KOPT-K1 (cell line): ENCODE measurements at regions not wholly inside any gene's neighbourhood (a gene's known extent, or its start where the extent isn't known, plus 50 kb on each side); places are given as distances from the start of the nearest gene placed in this dataset.

Experiments used
- H3K27ac ChIP-seq: fragments of 200-600 bp; sonication (generic); 2 replicates; pipeline ENCODE4 v1.5.1; 2016; ENCODE audit warnings: antibody characterized with exemption, mild to moderate bottlenecking, low read depth, low read length; ENCODE audit not compliant: poor library complexity, severe bottlenecking
- H3K36me3 ChIP-seq: fragments of 200-600 bp; sonication (generic); 2 replicates; pipeline ENCODE4 v1.5.1; 2017; ENCODE audit warnings: antibody characterized with exemption, mild to moderate bottlenecking, low read length, moderate library complexity; ENCODE audit not compliant: insufficient read depth
- H3K9me3 ChIP-seq: fragments of 200-600 bp; sonication (generic); 2 replicates; pipeline ENCODE4 v1.5.1; 2017; ENCODE audit warnings: antibody characterized with exemption, low read length, mild to moderate bottlenecking; ENCODE audit not compliant: insufficient read depth, poor library complexity, severe bottlenecking

DNA sequence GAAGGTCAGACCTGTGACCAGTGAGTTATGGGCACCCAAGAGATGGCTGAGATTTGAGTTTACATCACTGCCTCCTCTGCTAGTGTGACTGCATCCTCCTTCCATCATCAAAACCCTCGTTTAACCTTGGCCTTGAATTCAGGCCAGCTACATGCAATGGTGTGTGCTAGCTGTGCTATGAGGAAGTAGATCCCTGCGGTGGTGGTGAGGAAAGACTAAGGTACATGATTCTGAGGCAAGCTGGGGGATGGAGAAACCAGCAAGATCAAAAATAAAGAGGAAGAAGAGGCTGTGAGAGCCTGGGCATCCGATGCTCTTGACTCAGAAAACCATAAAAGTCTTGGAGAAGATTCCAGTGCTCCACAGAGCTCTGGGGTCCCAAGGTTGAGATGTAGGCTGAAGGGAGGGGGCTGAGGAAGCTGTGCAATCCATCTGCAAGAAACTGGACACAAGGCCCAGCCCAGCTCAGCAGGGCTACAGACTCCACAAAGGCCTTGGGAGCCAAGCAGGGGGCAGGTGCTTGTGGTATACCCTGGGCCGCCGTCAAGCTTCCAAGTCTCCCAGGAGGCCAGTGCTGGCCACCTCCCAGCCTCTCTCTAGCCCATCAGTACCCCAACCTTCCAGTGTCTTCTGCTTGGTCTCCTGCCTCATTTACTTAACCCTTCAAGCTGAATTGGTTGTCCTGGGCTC, 774.8 kb downstream of the VRK1 start:
- Histone ChIP-seq H3K9me3 (peaks cover 11% of the 10 kb centered on the region), H3K27ac (no peak overlapping the region), H3K36me3 (no peaks in the 10 kb centered on the region)

DNA sequence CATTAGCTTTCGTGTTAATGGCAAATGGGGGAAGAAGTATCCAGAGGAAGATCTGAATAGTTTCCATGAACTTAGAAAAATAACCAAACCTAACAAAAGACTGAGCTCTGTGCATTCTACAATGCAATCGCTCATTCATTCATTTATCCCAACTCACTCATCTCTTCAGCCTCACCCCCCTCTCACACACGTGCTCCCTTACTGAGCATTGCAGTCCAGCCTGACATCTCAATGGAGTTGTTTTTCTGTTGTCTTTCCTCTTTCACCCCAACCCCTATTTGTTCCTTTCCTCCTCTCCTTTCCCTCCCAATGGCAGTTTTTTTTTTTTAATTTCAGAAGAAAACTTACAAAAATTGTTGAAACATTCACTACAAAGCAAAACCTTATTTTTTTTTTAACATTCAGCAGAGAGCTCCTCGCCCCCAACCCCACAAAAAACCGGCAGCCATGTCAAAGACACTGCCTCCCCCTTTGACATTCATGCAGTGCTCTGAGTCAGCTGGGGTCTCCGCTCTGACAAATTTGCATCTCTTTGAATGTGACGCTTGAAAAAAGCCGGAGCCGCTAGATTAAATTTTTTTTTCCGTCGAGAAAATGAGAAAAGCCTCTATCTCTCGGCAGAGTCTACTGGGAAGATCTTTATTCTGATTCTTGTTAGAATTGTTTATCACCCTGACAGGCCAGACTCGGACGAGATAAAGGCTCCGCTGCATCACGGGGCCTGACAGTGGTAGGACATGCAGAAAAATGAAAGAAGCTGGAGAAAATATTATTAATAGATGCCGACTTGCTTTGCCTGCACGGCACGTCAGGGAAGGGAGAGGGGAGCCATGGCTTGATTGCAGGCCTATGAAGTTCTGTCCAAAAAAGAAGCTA, 775.6 kb downstream of the VRK1 start:
- Histone ChIP-seq H3K27ac (no peak overlapping the region), H3K9me3 (peaks cover 11% of the 10 kb centered on the region), H3K36me3 (no peaks in the 10 kb centered on the region)

DNA sequence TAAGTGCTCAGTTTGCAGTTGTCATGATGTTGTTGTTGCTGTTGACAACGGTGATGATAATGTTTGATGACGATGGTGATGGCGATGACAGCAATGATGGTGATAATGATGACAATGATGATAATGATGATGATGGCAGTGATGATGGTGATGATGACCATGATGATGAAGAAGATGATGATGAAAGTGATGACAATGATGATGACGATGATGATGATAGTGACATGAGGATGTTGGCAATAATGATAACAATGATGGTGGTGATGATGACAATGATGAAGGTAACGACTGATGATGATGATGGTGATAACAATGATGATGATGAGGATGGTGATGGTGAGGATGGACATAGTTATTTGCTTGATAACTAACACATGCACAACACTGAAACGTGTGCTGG, 778.5 kb downstream of the VRK1 start:
- Histone ChIP-seq H3K9me3 (peaks cover 11% of the 10 kb centered on the region), H3K36me3 (no peaks in the 10 kb centered on the region), H3K27ac (no peak overlapping the region)

DNA sequence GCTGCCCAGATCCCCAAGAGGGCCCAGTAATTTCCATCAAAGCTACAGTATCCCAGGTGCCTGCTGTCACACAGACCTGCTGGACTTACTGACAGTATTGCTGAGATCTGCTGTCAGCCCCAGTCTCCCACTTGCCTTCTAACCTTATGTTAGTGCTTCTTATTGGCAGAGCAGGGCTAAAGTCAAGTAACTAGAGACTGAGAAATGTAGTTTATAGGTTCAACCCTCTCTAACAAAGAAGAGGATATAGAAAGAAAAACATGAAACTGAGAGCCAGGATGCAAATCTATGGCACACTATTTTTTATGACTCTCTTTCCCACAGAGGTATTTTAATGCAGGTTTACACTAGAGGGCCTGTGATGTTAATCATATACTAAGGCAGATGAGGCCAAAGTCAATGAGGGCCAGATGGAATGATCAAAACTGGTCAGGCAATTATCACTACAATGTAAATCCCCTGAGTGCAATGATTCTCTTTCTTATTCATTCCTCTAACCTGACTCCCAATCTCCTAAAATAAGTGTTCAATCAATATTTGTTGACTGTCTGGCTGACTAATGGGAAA, 781.9 kb downstream of the VRK1 start:
- no peak overlapping the region for H3K27ac ChIP-seq
- no peaks in the 10 kb centered on the region for H3K36me3 ChIP-seq
- peaks cover 6% of the 10 kb centered on the region for H3K9me3 ChIP-seq

DNA sequence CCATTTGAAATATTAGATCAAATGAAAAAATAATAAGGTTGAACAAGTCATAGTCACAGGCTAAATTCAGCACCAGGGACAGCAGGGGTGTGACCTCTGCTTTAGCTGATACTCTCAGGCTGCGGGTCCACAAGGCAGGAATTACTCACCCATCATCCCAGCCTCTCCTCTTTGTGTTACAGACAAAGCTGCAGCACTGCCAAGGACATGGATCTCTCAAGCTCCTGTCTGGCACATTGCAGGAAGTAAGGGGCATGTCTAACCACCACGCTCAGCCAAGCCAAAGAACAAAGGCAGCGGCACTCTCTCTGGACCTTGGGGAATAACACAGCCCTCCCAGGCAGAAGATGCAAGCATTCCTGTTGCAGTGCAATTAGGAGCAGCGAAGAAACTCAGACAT, 783.8 kb downstream of the VRK1 start:
- Histone ChIP-seq H3K36me3 (no peaks in the 10 kb centered on the region), H3K27ac (no peak overlapping the region), H3K9me3 (no peaks in the 10 kb centered on the region)

DNA sequence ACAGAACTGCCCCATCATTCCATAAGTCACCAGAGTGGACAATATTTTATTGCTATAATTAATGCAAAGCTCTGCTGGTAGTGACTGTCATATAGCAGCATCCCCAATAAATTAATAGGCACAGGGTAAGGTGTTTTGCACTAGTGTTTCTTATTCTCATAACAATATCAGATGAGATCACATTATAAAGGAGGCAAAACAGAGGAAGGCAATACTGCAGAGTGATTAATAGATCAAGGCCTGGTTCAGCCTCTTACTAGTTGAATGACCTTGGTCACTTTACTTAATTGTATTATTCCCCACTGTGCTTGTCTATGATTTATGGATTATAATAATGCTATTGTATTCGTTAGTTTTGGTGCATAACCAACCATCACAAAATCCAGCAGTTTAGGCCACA, 784.8 kb downstream of the VRK1 start:
- H3K9me3 ChIP-seq: no peaks in the 10 kb centered on the region
- H3K27ac ChIP-seq: no peak overlapping the region
- no peaks in the 10 kb centered on the region for H3K36me3 ChIP-seq

DNA sequence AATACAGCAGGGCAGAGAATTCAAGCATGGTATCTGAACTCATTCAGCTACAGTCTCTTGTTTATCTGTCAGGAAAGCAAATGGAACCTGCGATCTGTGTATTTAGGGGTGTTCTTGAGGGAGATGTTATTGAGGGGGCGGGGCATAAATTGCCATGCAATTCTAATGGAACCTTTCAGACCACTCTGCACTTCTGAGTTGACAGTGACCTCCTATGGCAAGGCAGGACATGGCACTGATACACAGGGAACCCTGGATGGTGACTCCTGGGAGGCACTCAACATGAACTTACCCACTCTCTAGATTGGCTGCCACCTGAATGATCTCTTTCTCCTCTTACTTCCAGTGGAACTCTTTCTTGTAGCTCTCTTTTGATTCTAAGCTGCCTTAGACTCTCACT, 787.3 kb downstream of the VRK1 start:
- H3K36me3 ChIP-seq: no peaks in the 10 kb centered on the region
- H3K9me3 ChIP-seq: no peaks in the 10 kb centered on the region
- H3K27ac ChIP-seq: no peak overlapping the region

DNA sequence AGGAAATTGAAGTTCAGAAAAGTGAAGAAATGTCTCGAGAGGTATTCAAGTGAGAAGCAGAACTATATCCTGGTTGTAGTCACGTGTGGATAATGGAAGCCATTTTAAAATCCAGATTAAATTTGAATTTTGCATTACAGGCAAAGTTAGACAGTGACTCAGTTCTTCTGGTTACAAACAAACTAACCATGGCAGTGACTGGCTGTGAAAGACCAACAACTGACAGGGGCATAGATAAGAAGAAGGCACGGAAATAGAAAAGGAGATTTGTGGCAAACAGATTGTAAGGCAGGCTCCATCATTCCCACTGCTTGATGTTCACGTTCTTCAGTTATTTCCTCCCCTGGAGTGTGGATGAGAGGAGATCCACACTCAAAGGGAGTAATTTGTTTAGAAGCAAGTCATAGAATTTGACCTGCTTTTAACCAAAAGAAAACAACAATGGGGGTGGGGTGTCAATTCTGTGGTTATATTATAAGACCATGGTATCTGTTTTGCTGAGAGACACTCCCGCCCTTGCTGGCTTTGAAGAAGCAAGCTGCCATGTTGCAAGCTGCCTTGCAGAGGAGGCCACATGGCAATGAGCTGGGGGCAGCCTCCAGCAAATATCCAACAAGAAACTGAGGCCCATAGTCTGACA, 795.3 kb downstream of the VRK1 start:
- no peaks in the 10 kb centered on the region for H3K36me3 ChIP-seq
- no peak overlapping the region for H3K27ac ChIP-seq
- H3K9me3 ChIP-seq: peaks cover 5% of the 10 kb centered on the region

DNA sequence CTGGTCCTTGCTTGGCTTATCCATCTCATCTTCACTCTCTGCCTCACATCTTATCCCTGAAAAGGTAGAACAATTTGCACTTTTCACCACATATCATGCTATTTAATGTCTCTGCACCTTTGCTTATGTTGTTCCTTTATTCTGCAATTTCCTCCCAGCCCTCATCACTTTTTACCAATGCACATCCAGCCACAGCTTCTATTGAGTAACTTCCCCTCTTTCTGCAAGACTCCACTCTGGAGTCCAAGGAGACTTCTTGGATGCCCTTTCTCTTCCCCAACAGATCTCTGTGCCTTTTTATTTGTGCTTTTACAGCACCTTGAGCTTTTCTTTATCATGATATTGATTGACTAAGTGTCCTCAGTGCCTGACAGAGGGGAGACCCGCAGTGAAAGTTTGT, 797.1 kb downstream of the VRK1 start:
- Histone ChIP-seq H3K36me3 (no peaks in the 10 kb centered on the region), H3K27ac (no peak overlapping the region), H3K9me3 (peaks cover 10% of the 10 kb centered on the region)

DNA sequence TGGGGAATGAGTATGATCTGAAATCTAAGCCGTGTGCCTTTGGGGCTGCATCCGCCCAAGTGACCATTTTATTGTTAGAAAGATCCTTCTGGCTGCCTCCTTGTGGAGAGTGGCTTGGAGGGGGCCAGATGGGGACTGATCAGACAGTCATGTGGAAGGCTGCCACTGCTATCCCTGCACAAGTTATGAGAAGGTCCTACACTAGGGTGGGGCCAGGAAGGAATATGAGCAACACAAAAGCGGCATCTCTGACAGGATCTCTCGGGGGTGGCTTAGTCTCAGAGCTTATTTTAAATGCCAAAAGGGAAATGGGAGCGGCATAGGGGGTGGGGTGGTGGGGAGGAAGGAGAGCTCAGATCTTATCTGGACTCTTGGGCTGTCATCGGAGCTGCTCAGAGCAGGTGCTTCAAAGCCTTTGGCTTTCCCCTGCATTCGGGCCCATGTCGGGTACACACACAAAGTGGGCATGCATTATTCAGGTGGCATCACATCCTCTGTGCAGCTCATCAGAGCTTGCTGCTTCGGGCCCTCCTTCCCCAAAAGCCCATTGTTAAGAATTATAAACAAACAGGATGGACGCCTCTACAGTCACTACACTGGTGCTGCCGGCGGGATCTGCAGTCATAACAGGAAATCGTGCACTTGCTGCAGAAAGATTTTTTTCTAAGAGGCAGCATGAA, 805.4 kb downstream of the VRK1 start:
- H3K9me3 ChIP-seq: peaks cover 11% of the 10 kb centered on the region
- no peaks in the 10 kb centered on the region for H3K36me3 ChIP-seq
- H3K27ac ChIP-seq: peak overlapping the region; percentile 69

DNA sequence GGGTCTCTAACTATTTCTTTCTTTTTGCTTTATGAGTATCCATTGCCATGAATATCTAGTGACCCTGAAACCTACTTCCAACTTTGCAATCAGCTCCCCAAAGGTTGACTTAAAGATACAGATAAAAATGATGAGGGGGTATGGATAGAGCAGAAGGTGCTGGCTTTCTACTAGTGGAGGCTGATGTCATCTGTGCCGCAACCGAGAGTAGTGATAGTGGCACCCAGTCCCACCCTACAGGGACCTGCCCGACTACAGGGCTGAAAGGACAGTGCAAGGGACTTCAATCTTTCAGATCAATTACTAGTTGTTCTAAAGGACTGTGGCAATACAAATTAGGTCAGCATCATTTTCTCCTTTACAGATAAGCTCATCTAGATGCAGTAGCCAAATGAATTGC, 806.0 kb downstream of the VRK1 start:
- Histone ChIP-seq H3K9me3 (peaks cover 8% of the 10 kb centered on the region), H3K36me3 (no peaks in the 10 kb centered on the region), H3K27ac (peak overlapping the region; percentile 69)

DNA sequence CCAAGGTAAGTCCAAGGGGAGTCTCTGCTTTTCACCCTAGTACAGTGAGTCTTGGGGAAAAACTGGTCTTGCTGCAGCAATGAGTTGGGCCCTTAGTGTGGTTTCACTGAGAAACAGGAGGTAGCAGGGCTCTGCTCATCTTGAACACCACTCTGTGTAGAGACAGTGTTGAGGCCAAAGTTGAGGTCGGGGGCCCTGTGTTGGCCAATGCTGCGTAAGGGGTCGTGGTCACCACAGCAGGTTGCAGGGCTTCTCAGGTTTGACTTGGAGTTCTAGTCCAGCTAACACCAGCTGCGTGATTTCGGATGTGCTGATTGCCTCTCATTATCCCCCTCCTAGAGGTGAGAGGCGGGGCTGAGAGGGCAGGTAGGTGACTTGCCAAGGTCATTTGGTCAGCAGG, 807.5 kb downstream of the VRK1 start:
- Histone ChIP-seq H3K9me3 (peaks cover 8% of the 10 kb centered on the region), H3K27ac (no peak overlapping the region), H3K36me3 (no peaks in the 10 kb centered on the region)

DNA sequence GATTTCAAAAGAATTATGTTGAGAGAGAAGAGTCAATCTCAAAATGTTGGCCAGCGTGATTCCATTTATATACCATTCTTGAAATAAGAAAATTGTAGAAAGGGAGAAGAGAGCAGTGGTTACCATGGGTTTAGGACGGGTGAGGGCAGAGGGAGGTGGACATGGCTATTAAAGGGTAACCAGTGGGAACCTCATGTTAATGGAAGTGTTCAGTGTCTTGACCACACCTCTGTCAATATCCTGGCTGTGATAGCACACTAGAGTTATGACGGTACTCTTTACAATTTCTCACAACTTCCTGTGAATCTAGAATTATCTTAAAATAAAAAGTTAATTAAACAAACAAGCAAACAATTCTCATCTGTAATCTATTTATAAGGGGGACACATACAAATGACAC, 821.2 kb downstream of the VRK1 start:
- no peaks in the 10 kb centered on the region for H3K36me3 ChIP-seq
- peaks cover 26% of the 10 kb centered on the region for H3K9me3 ChIP-seq
- peak overlapping the region; percentile 83 for H3K27ac ChIP-seq

DNA sequence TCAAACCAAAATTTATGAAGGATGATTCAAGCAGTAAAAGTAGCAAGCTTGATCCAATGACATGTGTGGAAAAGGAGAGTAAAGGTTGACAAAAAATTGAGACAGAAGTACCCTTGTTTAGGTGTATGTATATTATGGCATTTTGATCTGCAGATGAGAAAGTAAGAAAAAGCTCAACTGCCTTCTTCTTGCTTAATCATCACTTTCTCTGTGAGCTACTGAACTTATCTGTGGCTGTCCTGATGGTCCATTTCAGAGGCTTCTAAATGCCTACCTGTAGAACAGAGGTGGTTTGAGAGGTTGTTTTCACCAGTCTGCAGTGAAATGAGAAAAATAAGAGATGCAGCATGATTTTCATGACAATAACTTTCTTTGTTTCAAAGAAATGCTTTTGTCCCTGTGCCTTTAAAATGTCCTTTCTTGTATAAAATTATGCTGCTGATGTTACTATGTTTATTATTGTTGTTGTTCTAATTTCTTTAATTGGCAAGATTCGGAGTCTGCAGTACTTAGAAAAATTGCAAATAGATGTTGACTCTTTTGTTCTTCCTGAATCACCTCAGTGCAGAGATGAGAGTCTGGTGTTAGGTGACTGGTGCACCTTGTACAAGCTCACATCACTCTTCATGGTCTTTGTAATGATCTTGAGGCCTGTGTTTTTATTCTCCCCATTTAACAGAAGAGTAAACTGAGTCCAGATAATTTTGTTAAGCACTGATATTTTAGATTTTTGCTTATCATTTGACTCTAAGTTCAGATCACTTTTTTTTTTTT, 821.9 kb downstream of the VRK1 start:
- H3K27ac ChIP-seq: peak overlapping the region; percentile 83
- H3K36me3 ChIP-seq: no peaks in the 10 kb centered on the region

More for the DNA sequence above, 821.9 kb downstream of the VRK1 start:
- H3K9me3 ChIP-seq: peaks cover 19% of the 10 kb centered on the region
